ENCODE measurements at regions not wholly inside any gene's neighbourhood (a gene's known extent, or its start where the extent isn't known, plus 50 kb on each side); places are given as distances from the start of the nearest gene placed in this dataset.

- no peak for TF ChIP-seq EZH2 (IDR thresholded peaks at IDR 0.05; ENCODE audit: low read depth, unreplicated experiment)
- TF ChIP-seq, protein P1, sequence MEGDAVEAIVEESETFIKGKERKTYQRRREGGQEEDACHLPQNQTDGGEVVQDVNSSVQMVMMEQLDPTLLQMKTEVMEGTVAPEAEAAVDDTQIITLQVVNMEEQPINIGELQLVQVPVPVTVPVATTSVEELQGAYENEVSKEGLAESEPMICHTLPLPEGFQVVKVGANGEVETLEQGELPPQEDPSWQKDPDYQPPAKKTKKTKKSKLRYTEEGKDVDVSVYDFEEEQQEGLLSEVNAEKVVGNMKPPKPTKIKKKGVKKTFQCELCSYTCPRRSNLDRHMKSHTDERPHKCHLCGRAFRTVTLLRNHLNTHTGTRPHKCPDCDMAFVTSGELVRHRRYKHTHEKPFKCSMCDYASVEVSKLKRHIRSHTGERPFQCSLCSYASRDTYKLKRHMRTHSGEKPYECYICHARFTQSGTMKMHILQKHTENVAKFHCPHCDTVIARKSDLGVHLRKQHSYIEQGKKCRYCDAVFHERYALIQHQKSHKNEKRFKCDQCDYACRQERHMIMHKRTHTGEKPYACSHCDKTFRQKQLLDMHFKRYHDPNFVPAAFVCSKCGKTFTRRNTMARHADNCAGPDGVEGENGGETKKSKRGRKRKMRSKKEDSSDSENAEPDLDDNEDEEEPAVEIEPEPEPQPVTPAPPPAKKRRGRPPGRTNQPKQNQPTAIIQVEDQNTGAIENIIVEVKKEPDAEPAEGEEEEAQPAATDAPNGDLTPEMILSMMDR (conservative IDR thresholded peaks at IDR 0.05; ENCODE audit: low read depth in 2 of 2) = no peak
- no peak for TF ChIP-seq CREB1 (CRISPR knock-in tag; IDR thresholded peaks at IDR 0.05; ENCODE audit: low read depth)
- TF ChIP-seq POLR2AphosphoS5 (IDR thresholded peaks at IDR 0.05; ENCODE audit: low read depth) = no peak
- no peak for TF ChIP-seq REST (IDR thresholded peaks at IDR 0.05; ENCODE audit: unreplicated experiment)
- TF ChIP-seq ETS1 (IDR thresholded peaks at IDR 0.05) = no peak
Measured at GRCh38 chr21:33984021-33984481, 68.4 kb upstream of the ATP5PO start.

All from GM23338 (cell line).